HG03095 (cell line): ENCODE measurements at regions not wholly inside any gene's neighbourhood (a gene's known extent, or its start where the extent isn't known, plus 50 kb on each side); places are given as distances from the start of the nearest gene placed in this dataset.
"Not testable (repeated sequence)": the region's sequence is repeated elsewhere in the genome, so short reads cannot be mapped to it uniquely, and the experiment has no call there.

Experiments
- ATAC-seq: cut with Tn5 transposase; IDR thresholded peaks from one replicate; pipeline ENCODE4 v1.9.1; 2021; ENCODE audit warnings: moderate library complexity; ENCODE audit not compliant: unreplicated experiment

DNA sequence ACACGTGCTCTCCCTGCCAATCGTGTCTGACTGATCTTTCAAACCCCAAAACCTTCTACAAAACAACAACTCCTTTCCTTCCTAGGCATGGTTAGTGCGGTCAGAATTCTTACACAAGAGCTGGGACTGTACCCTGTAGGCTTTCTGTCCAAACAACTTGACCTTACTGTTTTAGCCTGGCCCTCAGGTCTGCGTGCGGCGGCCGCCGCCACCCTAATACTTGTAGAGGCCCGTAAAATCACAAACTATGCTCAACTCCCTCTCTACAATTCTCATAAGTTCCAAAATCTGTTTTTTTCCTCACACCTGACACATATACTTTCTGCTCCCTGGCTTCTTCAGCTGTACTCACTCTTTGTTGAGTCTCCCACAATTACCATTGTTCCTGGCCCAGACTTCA, 814.3 kb upstream of the VRK2 start:
- not testable (repeated sequence) for ATAC-seq

DNA sequence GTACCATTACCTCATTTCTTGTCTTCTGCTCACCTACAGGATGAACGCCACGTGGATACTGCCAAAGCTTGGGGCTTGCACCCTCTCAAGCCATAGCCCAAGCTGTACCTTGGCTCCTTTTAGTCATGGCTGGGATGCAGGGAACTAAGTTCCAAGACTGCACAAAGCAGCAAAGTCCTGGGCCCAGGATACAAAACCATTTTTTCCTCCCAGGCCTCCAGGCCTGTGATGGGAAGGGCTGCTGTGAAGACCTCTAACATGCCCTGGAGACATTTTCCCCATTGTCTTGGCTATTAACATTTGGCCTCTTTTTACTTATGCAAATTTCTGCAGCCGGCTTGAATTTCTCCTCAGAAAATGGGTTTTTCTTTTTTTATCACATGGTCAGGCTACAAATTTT, 795.1 kb upstream of the VRK2 start:
- not testable (repeated sequence) for ATAC-seq

- ATAC-seq = not testable (repeated sequence)
These were observed 770.2 kb upstream of the VRK2 start for GRCh38 chr2:57276408-57276807.

DNA sequence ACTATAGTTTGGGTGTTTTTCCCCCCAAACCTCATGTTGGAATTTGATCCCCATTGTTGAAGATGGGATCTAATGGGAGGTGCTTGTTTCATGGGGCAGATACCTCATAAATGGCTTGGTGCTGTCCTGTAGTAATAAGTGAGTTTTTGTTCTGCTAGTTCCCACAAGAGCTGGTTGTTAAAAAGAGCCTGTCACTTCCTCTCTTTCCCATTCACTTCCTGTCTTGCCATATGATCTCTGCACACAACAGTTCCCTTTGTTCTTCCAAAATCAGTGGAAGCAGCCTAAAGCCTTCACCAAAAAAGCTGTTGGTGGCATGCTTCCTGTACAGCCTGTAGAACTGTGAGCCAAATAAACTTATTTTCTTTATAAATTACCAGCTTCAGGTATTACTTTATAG, 768.2 kb upstream of the VRK2 start:
- ATAC-seq = no peak

DNA sequence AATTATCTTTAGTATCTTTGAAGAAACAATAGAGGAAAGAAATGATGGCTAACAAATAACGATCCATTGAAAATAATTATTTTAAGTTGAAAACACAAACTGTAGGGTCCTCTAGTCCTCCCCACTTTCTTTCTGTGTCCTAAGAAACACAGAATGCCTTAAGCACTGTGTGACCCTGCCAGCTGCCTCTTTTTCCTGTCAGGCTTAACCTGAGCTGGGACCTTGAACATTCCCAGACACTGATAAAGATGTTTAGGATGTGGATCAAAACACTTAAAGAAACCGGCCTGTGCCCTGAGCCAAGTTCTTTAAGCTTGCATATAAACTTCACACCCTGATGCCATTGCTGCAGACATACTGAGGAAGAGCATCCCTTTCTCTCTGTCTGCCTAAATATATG, 755.4 kb upstream of the VRK2 start:
- ATAC-seq = no peak

- no peak for ATAC-seq
These were observed 749.6 kb upstream of the VRK2 start for GRCh38 chr2:57296795-57297517.

DNA sequence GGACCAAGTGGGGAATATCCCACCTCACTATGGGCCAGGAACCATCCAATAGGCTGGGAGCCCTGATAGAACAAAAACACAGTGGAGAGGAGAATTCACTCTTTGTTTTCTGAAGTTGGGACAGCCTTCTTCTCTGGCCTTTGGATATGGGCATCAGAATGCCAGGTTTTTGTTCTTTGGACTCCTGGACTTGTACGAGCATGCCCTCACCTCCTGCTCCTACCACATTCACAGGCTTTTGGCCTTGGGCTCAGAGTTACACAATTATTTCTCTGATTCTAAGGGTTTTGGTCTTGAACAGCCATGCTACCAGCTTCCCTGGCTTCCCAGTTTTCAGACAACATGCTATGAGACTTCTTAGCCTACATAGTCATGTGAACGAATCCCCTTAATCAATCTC, 732.9 kb upstream of the VRK2 start:
- no peak for ATAC-seq

- no peak for ATAC-seq
These were observed 731.9 kb upstream of the VRK2 start for GRCh38 chr2:57314682-57315081.

DNA sequence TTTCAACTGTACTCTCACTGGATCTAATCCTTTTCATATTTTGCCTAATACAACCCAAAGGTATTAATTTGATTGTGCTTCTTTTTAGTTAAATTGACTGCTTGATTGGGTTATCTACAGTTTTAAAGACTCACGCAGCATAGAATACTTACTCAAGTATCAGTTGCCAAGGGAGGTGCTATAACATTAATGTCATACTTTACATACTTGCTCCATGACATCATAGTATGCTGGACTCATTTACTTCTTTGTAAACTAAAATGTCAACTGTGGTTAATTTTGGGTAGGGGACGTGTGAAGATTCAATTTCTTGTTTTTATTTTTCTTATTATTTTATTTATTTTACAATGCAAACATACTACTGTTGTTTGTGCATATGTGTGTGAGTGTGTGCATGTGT, 716.2 kb upstream of the VRK2 start:
- no peak for ATAC-seq

DNA sequence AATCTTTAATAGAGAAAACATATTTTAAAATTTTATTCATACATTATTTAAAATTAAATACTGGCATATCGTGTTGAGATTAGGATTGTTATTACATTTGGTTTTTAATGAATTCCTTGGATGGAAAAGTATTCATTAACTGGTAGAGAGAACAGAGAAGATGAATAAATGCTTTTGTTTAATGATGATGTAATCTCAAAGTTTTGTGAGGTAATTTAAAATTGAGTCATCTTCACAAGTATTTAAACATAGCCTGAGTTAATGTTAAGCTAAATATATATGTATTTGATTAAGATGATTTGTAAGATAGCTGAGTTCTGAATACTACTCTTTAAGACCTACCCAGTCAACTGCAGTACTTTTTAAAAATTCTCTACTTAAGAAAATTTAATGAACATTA, 713.4 kb upstream of the VRK2 start:
- no peak for ATAC-seq

DNA sequence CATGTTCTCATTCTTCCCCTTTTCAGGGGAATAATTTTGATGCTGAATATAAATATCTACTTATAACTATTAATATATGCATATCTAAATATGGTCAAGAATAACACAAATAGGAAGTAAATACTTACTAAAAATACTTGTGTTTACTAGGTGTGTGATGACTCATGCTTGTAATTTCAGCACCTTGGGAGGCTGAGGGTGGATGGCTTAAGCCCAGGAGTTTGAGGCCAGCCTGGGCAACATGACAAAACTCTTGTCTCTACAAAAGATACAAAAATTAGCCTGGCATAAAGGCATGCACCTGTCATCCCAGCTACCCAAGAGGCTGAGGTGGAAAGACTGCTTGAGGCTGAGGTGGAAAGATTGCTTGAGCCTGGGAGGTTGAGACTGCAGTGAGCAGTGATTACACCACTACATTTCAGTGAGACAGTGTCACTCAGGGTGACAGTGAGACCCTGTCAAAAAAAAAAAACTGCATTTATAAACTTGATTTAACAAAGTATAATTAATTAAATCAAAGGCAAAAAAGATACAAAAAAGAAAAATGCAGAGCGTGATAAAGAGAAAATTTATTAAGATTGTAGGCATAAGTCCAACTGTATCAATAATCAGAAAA, 703.1 kb upstream of the VRK2 start:
- ATAC-seq = no peak

DNA sequence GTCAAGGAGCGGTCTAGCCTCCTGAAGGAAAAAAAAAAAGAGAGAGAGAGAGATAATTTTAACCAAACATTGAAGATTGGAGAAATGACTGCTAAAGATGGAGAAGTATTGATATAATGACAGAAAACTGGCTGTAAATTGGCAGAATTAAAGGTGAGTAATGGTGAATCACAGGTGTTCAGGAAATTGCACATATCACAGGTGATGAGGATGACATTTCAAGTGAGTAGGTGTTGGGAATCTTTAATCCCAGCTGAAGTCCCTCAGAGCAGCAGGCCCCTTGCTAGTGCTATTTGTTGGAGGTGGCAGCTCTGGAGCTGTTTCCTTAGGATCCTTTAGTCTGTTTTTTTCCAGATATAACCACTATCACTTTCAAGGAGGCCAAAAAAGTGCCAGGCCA, 678.4 kb upstream of the VRK2 start:
- ATAC-seq = no peak

DNA sequence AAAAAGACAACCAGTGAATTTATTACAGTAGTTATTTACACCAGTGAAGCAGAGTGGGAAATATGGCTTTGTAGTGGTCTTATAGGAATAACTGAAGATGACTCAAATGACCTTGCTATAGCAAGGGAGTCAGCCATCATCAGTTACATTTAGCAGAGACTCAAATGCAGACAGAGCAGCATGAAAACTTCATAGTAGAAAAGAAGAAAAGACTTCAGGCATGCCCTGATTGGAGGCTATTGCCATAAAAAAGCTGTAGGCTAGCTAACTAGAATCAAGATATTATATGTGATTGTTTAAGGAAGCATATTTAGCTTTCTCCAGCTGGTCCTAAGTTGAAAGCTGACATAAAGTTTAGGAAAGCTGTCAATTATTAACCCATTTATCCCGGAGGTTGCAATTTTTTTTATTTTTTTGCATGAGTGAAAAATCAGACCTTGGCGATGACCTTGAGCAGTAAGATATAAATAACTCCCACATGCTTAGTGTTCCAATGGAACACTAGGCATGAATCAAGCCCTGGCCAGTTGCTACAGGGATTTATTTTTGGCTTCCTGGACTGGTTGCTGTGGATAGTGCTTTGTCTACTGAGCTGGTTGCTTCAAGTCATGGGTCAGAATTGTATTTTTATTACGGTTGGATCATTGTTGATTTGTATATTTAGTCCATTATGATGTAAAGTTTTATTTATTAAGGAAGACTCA, 675.6 kb upstream of the VRK2 start:
- no peak for ATAC-seq

DNA sequence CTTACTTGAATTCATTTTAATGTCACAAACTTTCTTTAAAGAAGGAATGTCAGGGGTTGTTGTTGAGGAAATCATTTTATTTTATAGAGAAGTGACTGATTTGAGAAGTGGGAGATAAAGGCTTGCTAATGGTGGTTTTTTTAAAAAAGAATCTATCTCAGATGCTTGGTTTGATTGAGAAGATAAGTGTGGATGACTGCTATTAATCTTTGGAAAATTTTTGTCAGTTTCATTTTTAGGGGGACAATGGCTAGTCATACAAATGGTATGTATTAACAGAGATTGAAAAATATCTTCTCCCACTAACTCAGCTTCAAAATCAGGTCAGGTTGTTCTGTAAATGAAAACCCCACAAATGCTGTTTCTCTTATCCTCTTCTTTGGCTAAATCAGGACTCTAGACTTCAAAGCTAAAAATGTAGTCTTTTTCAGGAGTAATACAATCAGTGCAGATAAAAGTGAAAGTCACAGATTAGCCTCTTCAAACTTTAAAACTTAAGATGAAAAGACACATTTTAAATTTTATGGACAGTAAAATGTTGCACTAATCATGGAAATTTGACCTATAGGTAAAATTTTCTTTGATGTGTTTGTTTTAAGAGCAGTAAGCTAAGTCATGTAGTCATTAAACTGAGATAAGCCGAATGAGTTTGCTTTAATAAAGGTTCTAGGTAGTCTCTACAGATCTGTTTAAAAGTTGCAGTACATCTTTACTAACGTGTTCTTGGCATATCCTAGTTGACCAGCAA, 674.2 kb upstream of the VRK2 start:
- no peak for ATAC-seq

DNA sequence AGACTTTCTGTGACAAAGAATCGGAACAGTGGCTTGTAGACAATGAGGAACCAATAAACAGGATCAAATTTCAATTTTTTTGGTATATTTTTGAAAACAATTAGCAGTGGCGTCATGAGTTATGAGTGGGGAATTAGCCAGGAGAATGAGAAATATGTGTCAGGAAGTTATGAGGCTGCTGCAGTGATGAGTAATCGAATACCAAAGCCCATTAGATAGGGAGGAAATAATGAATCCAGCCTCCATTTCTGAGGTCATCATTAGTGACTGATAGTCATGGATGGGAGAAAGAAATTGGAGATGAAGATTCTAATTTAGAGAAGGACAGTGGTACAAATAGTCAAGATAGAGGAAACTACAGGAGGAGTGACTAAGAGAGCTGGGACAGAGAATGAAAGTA, 673.1 kb upstream of the VRK2 start:
- ATAC-seq = no peak

DNA sequence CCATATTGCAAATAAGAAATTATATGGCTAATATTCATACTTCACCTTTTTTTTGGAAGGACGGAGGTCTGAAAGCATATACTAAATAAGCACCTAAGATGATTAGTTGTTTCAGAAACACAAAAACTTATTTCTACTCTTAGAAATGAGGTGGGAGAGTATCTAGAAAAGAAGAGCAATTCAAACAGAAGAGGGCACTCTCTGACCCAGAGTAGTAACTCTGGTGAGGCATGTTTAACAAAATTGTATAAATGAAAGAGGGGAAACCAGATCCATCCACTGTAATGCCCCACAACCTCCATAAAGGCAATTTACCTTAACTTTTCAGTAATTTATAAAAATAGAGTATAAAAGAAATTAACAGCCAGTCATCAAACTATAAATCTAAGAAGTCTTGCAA, 669.6 kb upstream of the VRK2 start:
- no peak for ATAC-seq

DNA sequence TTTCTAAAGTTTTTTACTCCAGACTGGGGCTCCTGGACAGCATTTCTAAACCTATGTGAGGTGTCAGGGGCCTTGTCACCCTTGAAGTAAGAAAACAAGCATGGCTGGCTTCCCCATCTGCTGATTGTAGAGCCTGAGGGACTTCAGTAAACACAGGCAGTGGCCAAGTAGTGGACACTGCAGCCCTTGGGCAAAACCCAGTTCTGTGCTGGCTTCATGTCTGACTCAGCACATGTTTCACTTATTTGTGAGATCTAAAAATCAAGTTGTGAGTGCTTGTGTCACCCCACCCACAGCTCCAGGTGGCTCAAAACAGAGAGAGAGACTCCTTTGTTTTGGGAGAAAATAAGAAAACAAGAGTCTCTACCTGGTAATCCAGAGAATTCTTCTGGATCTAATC, 660.3 kb upstream of the VRK2 start:
- ATAC-seq = no peak

- no peak for ATAC-seq
These were observed 650.1 kb upstream of the VRK2 start for GRCh38 chr2:57396355-57397098.

- no peak for ATAC-seq
These were observed 648.9 kb upstream of the VRK2 start for GRCh38 chr2:57397550-57398360.

DNA sequence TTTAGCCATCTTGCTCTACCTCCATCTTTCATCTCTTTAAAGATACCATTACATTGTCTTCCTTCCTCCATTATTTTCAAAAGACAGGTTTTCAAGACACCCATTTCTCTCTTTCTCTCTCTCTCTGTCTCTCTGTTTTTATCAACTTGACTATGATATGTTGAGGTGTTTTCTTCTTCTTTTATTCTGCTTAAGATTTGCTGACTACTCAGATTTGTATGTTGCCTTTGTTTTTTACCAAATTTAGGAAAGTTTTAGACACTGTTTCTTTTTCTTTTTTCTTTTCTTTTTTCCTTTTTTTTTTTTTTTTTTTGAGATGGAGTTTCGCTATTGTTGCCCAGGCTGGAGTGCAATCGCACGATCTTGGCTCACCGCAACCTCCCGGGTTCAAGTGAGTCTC, 647.5 kb upstream of the VRK2 start:
- ATAC-seq = no peak
